ENCODE measurements at regions not wholly inside any gene's neighbourhood (a gene's known extent, or its start where the extent isn't known, plus 50 kb on each side); places are given as distances from the start of the nearest gene placed in this dataset.

DNA sequence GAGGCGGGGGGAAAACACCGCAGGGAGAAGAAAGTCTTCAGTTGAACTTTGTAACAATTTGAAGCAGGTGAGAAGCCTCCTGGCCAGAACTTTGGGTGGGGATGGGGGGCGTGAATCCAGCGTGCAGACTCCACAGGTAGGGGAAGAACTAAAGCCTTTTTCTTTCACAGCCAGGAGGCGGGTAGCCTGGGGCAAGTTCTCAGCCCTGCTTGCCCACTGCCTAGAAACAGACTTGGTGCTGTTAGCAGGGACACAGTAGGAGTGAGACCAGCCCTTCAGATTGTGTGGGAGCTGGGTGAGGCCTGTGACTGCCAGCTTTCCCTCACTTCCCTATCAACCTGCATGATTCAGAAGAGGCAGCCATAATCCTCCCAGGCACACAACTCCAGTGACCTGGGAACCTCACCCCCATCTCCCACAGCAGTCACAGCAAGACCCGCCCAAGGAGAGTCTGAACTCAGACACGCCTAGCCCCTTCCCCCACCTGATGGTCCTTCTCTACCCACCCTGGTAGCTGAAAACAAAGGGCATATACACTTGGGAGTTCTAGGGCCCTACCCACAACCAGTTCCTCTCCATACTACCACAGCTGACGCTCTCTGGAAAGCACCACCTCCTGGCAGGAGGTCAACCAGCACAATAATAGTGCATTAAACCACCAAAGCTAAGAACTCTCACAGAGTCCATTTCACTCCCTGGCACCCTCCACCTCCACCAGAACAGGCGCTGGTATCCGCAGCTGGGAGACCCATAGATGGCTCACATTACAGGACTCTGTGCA is 83.5 kb upstream of the CDC42BPA start:
- no peak overlapping the region for H3K4me3 ChIP-seq (ENCODE audit: low read depth, low read length)
- TF ChIP-seq, protein P1, sequence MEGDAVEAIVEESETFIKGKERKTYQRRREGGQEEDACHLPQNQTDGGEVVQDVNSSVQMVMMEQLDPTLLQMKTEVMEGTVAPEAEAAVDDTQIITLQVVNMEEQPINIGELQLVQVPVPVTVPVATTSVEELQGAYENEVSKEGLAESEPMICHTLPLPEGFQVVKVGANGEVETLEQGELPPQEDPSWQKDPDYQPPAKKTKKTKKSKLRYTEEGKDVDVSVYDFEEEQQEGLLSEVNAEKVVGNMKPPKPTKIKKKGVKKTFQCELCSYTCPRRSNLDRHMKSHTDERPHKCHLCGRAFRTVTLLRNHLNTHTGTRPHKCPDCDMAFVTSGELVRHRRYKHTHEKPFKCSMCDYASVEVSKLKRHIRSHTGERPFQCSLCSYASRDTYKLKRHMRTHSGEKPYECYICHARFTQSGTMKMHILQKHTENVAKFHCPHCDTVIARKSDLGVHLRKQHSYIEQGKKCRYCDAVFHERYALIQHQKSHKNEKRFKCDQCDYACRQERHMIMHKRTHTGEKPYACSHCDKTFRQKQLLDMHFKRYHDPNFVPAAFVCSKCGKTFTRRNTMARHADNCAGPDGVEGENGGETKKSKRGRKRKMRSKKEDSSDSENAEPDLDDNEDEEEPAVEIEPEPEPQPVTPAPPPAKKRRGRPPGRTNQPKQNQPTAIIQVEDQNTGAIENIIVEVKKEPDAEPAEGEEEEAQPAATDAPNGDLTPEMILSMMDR (IDR thresholded peaks at IDR 0.05; ENCODE audit: insufficient read depth, low read depth, low read length) = no peak
- DNase-seq (ENCODE audit: low read depth) = no peak

DNA sequence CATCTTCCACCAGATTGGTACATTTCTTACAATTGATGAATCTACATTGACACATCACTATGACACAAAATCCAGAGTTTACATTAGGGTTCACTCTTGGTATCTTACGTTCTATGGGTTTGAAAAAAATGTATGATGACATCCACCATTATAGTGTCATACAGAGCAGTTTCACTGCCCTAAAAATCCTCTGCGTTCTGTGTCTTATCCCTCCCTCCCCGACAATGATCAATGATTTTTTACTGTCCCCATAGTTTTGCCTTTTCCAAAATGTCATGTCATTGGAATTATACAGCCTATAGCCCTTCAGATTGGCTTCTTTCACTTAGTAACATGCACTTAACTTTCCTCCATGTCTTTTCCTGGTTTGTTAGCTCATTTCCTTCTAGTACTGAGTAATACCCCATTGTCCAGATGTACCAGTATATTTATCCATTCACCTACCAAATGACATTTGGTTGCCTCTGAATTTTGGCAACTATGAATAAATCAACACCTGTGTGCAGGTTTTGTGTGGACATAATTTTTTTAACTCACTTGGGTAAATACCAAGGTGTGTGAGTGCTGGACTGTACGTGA is 80.9 kb upstream of the CDC42BPA start:
- DNase-seq (ENCODE audit: low read depth) = no peak
- TF ChIP-seq, protein P1 (IDR thresholded peaks at IDR 0.05; ENCODE audit: insufficient read depth, low read depth, low read length) = no peak
- no peak overlapping the region for H3K4me3 ChIP-seq (ENCODE audit: low read depth, low read length)

DNA sequence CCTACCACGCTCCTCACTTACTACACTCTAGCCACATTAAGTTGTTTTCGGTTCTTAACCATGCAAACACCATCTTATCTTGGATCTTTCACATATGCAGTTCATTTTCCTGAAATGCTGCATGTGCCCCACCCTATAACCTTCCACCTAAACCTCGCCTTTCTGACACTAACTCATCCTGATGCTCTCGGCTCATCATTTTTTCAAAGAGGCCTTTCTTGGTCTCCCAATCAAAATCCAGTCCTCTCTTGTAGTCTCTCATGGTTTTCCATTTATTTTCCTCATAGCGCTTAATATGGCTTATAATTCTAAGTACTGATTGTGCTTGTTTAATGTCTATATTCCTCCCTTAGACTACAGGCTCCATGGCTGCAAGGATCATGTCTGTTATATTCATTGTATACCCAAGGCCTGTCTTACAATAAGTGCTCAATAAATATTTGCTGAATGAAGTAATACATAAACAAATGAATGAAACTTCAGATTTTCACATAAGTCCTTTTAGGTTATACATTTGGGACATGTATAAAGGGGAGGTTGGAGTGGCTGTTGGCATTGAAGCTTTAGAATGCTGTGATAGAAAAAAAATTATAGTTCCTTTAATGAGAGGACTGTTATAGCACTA is 79.2 kb upstream of the CDC42BPA start:
- no peak for DNase-seq (ENCODE audit: low read depth)
- TF ChIP-seq, protein P1 (IDR thresholded peaks at IDR 0.05; ENCODE audit: insufficient read depth, low read depth, low read length) = no peak
- no peak overlapping the region for H3K4me3 ChIP-seq (ENCODE audit: low read depth, low read length)

DNA sequence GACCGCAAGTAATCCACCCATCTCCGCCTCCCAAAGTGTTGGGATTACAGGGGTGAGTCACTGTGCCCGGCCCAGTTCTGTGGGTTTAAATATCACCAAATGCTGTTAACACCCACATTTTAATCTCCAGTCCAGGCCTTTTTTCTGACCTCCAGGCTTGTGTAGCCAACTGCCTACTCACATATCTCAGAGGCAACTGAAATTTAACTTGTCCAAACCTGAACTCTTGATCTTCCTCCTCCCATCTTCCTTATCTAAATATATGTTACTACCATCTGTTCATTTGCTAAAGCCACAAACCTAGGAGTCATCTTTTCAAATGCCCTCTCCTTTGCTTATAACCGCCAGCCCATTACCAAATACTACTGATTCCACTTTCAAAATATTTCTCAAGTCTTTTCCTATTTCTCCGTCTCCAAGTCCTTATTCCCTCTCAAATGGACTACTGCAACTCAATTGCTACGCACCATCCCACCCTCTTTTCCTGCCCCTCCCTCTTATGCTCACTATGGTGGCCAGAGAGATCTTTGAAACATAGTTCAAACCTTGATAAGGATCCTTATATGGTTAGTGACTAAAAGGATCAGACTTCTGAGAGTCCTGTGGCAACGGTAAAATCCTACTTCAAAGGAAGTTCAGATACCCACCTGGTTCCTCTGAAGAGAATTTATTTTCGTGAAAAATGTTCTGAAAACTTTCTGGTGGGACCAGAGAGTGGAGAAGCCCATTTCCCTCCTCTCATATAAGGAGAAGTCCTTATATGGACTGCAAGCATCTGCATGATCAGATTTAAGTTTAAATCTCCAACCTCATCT is 78.5 kb upstream of the CDC42BPA start:
- TF ChIP-seq, protein P1 (IDR thresholded peaks at IDR 0.05; ENCODE audit: insufficient read depth, low read depth, low read length) = no peak
- no peak overlapping the region for H3K4me3 ChIP-seq (ENCODE audit: low read depth, low read length)
- DNase-seq (ENCODE audit: low read depth) = peak; percentile 95

DNA sequence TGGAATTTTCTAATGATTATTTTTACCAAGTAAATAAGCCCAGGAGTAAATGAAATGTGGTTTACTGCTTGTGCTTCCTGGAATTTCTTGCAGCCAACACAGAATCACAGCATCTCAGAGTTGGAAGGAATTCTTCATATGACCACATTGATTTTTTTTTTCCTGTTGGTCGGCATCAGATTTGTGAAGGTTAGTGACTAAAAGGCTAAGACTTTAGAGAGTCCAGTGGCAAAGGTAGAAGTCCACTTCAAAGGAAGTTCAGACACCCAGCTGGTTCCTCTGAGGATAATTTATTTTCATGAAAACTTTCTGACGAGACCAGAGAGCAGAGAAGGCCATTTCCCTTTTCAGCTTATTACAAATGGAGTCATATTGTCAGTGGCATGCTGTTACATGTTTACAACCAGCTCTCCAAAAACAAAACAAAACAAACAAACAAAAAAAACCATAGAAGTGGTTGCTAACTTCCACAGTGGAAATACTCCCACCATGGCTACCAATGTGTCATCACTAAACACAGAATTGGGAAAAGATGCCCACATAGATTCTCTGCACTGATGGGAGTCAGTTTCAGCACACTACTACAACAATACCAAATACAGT is 77.2 kb upstream of the CDC42BPA start:
- DNase-seq (ENCODE audit: low read depth) = peak; percentile 43
- TF ChIP-seq, protein P1 (IDR thresholded peaks at IDR 0.05; ENCODE audit: insufficient read depth, low read depth, low read length) = no peak
- H3K4me3 ChIP-seq (ENCODE audit: low read depth, low read length) = no peak overlapping the region
